Activated T-helper 1 cell treated with anti-CD3 and anti-CD28 coated beads, Interleukin-12 subunit alpha, Interleukin-12 subunit beta, Interleukin-2, Interleukin-4 antibody, amounts not matched to agents 30 ng/mL and 10 ng/mL and 1 ng/mL, durations not matched to agents 14 hours and 24 hours and 36 hours (primary cell): ENCODE measurements at regions not wholly inside any gene's neighbourhood (a gene's known extent, or its start where the extent isn't known, plus 50 kb on each side); places are given as distances from the start of the nearest gene placed in this dataset.

Experiments used
- DNase-seq: peaks from one replicate; pipeline ENCODE4 v3.0.0; 2021; ENCODE audit warnings: low spot score
- H3K27ac Mint-ChIP-seq: one replicate; pipeline ENCODE4 v1.8.0; 2021; ENCODE audit warnings: mild to moderate bottlenecking, mixed read lengths
- H3K27me3 Mint-ChIP-seq: one replicate; pipeline ENCODE4 v1.8.0; 2022; ENCODE audit warnings: mild to moderate bottlenecking, moderate library complexity, mixed read lengths; ENCODE audit not compliant: insufficient read depth
- H3K36me3 Mint-ChIP-seq: one replicate; pipeline ENCODE4 v1.8.0; 2021; ENCODE audit warnings: low read depth, mixed read lengths
- H3K4me1 Mint-ChIP-seq: one replicate; pipeline ENCODE4 v1.8.0; 2021; ENCODE audit warnings: low read depth, mixed read lengths
- H3K4me3 Mint-ChIP-seq: one replicate; pipeline ENCODE4 v1.8.0; 2021; ENCODE audit warnings: mild to moderate bottlenecking, moderate library complexity, mixed read lengths
- H3K9me3 Mint-ChIP-seq: one replicate; pipeline ENCODE4 v1.8.0; 2021; ENCODE audit warnings: mixed read lengths
- intact Hi-C: fragments of 100-400 bp; cut with micrococcal nuclease; formaldehyde crosslinking; loops from one replicate; pipeline ENCODE4 v1.15.1; 2024

- H3K4me3 Mint-ChIP-seq: no peak overlapping the region
- H3K36me3 Mint-ChIP-seq: peaks cover 5% of the 10 kb centered on the region
- intact Hi-C loops: no loop called here
- no peak overlapping the region for H3K27ac Mint-ChIP-seq
- H3K4me1 Mint-ChIP-seq: peaks cover 30% of the 10 kb centered on the region
- DNase-seq: no peak
- H3K27me3 Mint-ChIP-seq: peaks cover 3% of the 10 kb centered on the region
- peaks cover 7% of the 10 kb centered on the region for H3K9me3 Mint-ChIP-seq
Observed at GRCh38 chr2:181317511-181317910, 139.7 kb upstream of the ITGA4 start.

GRCh38 chr2:181318504-181319280 is 138.5 kb upstream of the ITGA4 start:
- H3K9me3 Mint-ChIP-seq: peaks cover 7% of the 10 kb centered on the region
- peaks cover 3% of the 10 kb centered on the region for H3K27me3 Mint-ChIP-seq
- intact Hi-C loops: no loop called here
- peaks cover 18% of the 10 kb centered on the region for H3K4me1 Mint-ChIP-seq
- no peak overlapping the region for H3K4me3 Mint-ChIP-seq
- DNase-seq: no peak
- H3K36me3 Mint-ChIP-seq: peaks cover 5% of the 10 kb centered on the region
- H3K27ac Mint-ChIP-seq: no peak overlapping the region

DNA sequence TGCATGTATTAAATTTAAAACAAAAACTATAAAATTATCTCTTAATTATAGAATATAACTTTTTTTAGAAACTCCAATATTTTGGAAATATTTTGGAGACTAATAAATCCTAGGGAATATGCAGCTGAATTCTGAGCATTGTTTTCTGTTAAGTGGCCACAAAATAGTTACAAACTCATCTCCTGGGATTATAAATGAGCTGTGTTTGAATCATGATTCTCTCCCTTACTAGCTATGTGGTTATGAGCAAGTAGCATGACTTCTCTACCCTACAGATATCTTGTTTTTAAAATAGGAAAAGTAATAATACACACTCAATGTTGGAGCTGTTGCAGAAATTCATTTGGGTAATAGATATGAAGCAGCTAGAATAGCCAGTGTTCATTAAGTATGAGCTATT is 137.9 kb upstream of the ITGA4 start:
- Mint-ChIP-seq H3K27ac (no peak overlapping the region), H3K4me3 (no peak overlapping the region), H3K27me3 (peaks cover 3% of the 10 kb centered on the region), H3K9me3 (peaks cover 11% of the 10 kb centered on the region), H3K36me3 (peaks cover 5% of the 10 kb centered on the region), H3K4me1 (peaks cover 12% of the 10 kb centered on the region)
- no peak for DNase-seq
- intact Hi-C loops: no loop called here

GRCh38 chr2:181320638-181321037 is 136.5 kb upstream of the ITGA4 start:
- Mint-ChIP-seq H3K9me3 (peaks cover 11% of the 10 kb centered on the region), H3K27ac (no peak overlapping the region), H3K4me3 (no peak overlapping the region), H3K4me1 (peaks cover 9% of the 10 kb centered on the region), H3K36me3 (peaks cover 5% of the 10 kb centered on the region), H3K27me3 (peaks cover 3% of the 10 kb centered on the region)
- no peak for DNase-seq
- intact Hi-C loops: no loop called here

DNA sequence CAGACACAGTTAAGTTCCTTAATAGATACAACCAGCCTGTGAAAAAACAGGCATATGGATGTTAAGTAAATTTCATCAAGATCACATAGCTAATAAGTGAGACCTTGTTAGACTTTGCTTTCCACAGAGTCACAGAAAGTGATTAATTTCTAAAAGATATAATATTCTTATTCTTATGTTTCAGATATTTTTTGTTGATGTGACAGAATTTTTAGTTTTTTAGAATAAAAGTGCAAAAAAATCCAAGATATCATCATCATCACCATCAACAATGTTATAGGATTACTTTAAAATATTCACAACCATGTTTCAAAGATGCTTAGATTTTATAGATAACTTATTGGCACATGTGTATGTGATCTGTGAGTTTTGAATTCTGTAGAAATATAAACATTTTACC is 132.3 kb upstream of the ITGA4 start:
- Mint-ChIP-seq H3K4me1 (no peaks in the 10 kb centered on the region), H3K36me3 (peaks cover 9% of the 10 kb centered on the region), H3K27me3 (peaks cover 3% of the 10 kb centered on the region), H3K4me3 (no peak overlapping the region), H3K9me3 (peaks cover 27% of the 10 kb centered on the region), H3K27ac (no peak overlapping the region)
- no peak for DNase-seq
- intact Hi-C loops: no loop called here

- no peak for DNase-seq
- no peak overlapping the region for H3K27ac Mint-ChIP-seq
- H3K27me3 Mint-ChIP-seq: peaks cover 3% of the 10 kb centered on the region
- H3K4me1 Mint-ChIP-seq: no peaks in the 10 kb centered on the region
- no peak overlapping the region for H3K4me3 Mint-ChIP-seq
- peaks cover 25% of the 10 kb centered on the region for H3K9me3 Mint-ChIP-seq
- H3K36me3 Mint-ChIP-seq: peaks cover 10% of the 10 kb centered on the region
- intact Hi-C loops: no loop called here
Observed at GRCh38 chr2:181326661-181327060, 130.5 kb upstream of the ITGA4 start.

DNA sequence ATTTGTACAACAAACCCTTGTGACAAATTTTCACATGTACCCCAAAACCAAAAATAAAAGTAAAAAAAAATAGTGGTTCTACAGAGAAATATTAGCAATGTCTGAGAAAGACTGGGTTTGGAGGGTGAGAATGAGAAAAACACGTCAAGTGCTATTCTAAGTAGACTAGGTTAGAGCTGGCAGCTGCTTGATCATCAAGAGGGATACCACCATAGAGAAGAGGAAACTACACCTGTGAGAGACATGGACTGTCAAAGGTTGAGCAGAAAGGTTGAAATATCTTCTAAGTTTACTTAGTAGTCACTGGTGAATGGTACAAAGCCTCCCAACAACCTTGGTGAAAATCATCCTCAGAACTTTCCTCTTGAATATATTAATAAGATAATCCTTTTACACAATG is 126.9 kb upstream of the ITGA4 start:
- H3K9me3 Mint-ChIP-seq: peaks cover 25% of the 10 kb centered on the region
- intact Hi-C loops: no loop called here
- no peak overlapping the region for H3K4me3 Mint-ChIP-seq
- H3K27me3 Mint-ChIP-seq: no peaks in the 10 kb centered on the region
- DNase-seq: no peak
- no peak overlapping the region for H3K27ac Mint-ChIP-seq
- H3K4me1 Mint-ChIP-seq: peaks cover 12% of the 10 kb centered on the region
- H3K36me3 Mint-ChIP-seq: peaks cover 6% of the 10 kb centered on the region

- intact Hi-C loops: no loop called here
- H3K27ac Mint-ChIP-seq: no peak overlapping the region
- H3K4me1 Mint-ChIP-seq: peaks cover 12% of the 10 kb centered on the region
- peaks cover 5% of the 10 kb centered on the region for H3K36me3 Mint-ChIP-seq
- H3K4me3 Mint-ChIP-seq: no peak overlapping the region
- no peaks in the 10 kb centered on the region for H3K27me3 Mint-ChIP-seq
- H3K9me3 Mint-ChIP-seq: peaks cover 25% of the 10 kb centered on the region
- DNase-seq: no peak
Observed at GRCh38 chr2:181332044-181332605, 125.1 kb upstream of the ITGA4 start.

GRCh38 chr2:181334158-181334826 is 122.9 kb upstream of the ITGA4 start:
- H3K4me3 Mint-ChIP-seq: no peak overlapping the region
- DNase-seq: no peak
- peaks cover 4% of the 10 kb centered on the region for H3K36me3 Mint-ChIP-seq
- no peak overlapping the region for H3K27ac Mint-ChIP-seq
- no peaks in the 10 kb centered on the region for H3K27me3 Mint-ChIP-seq
- H3K9me3 Mint-ChIP-seq: peaks cover 27% of the 10 kb centered on the region
- intact Hi-C loops: no loop called here
- peaks cover 12% of the 10 kb centered on the region for H3K4me1 Mint-ChIP-seq

DNA sequence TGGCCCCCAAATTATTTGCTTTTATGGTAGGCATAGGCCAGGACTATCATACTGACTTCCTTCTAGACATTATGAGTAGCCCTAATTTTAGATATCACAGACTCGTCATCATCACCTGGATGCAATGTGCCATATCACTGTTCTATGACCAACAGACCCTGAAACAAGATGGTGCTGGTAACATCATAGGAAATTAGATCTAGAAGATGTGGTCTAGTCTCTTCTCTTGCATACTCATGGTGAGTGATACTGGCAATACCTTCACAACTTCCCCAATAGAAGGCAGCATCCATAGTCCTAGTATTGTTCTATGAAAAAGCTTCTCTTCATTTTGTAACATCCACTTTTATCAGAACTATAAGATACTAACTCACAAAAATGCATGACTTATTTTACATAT is 116.3 kb upstream of the ITGA4 start:
- no peak overlapping the region for H3K4me3 Mint-ChIP-seq
- peaks cover 23% of the 10 kb centered on the region for H3K36me3 Mint-ChIP-seq
- no peak overlapping the region for H3K27ac Mint-ChIP-seq
- no peaks in the 10 kb centered on the region for H3K27me3 Mint-ChIP-seq
- intact Hi-C loops: no loop called here
- H3K4me1 Mint-ChIP-seq: peaks cover 11% of the 10 kb centered on the region
- no peak for DNase-seq
- peaks cover 40% of the 10 kb centered on the region for H3K9me3 Mint-ChIP-seq

- Mint-ChIP-seq H3K27ac (no peak overlapping the region), H3K9me3 (peaks cover 40% of the 10 kb centered on the region), H3K4me3 (no peak overlapping the region), H3K36me3 (peaks cover 23% of the 10 kb centered on the region), H3K27me3 (no peaks in the 10 kb centered on the region), H3K4me1 (peaks cover 11% of the 10 kb centered on the region)
- intact Hi-C loops: no loop called here
- DNase-seq: no peak
Observed at GRCh38 chr2:181341855-181342600, 115.2 kb upstream of the ITGA4 start.

GRCh38 chr2:181348107-181348837 is 108.9 kb upstream of the ITGA4 start:
- H3K27ac Mint-ChIP-seq: no peak overlapping the region
- peaks cover 7% of the 10 kb centered on the region for H3K36me3 Mint-ChIP-seq
- intact Hi-C loops: no loop called here
- peaks cover 2% of the 10 kb centered on the region for H3K9me3 Mint-ChIP-seq
- H3K4me3 Mint-ChIP-seq: no peak overlapping the region
- DNase-seq: no peak
- H3K4me1 Mint-ChIP-seq: peaks cover 9% of the 10 kb centered on the region
- no peaks in the 10 kb centered on the region for H3K27me3 Mint-ChIP-seq
